ENCODE measurements at regions not wholly inside any gene's neighbourhood (a gene's known extent, or its start where the extent isn't known, plus 50 kb on each side); places are given as distances from the start of the nearest gene placed in this dataset.
"Not testable (repeated sequence)": the region's sequence is repeated elsewhere in the genome, so short reads cannot be mapped to it uniquely, and the experiment has no call there.

DNA sequence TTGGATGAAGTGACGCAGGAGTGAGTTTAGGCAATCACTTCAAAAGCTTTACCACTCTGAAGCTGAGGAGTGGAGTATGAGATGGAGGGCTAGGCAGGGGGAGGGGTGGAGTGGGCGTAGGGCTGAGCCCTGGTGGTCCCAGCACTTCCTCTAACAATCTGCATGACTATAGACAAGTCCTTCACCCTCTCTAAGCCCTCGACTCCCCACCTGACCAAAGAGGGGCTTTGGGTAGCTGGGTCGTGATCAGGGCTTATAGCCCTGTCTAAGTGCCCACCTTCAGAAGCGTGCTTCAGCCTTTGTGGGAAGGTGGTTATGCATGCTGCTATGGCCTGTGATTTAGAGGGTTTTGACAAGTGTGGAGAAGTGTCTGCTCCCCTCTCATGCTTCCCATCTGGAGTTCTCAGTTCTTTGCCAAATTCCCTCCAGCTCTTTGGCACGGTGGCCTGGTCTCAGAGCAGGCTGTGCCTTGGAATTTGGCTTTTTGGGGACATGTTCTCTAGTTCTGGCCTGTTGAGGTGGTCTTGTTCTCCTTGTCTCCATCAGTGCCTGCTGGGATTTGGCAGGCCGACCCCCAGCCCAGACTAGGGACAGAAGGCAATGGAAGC lies 53.0 kb downstream of the ACTBL2 start:
- DNase-seq (ENCODE audit: low read depth in 4 of 4, low spot score in 3 of 4) = no peak

DNA sequence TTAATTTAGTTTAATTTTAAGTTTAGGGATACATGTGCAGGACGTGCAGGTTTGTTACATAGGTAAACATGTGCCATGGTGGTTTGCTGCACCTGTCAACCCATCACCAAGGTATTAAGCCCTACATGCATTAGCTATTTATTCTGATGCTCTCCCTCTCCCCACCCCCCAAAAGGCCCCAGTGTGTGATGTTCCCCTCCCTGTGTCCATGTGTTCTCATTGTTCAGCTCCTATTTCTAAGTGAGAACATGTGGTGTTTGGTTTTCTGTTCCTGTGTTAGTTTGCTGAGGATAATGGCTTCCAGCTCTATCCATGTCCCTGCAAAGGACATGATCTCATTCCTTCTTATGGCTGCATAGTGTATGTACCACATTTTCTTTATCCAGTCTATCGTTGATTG lies 53.6 kb downstream of the ACTBL2 start:
- not testable (repeated sequence) for DNase-seq (ENCODE audit: low read depth in 4 of 4, low spot score in 3 of 4)

- DNase-seq (ENCODE audit: low read depth in 4 of 4, low spot score in 3 of 4) = no peak
These were observed 59.6 kb downstream of the ACTBL2 start for GRCh38 chr5:57422993-57423392.

DNA sequence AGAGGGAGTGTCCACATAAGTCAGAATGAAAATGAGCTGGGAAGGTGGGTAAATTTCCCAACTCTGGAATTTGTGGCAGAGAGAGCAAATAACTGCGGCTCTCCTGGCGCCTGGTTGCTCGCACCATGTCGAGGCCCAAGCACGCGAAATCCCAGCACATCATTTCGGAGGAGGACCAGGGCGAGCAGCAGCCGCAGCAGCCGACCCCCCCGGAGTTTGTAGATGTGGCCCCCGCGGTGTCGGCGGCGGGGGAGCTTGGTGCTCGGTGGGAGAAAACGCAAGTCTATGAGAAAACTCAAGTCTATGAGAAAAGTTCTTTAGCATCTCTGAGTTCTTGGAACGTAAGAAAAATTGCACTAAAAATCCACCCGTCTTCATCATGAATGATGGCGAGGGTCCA lies 60.3 kb downstream of the ACTBL2 start:
- DNase-seq (ENCODE audit: low read depth in 4 of 4, low spot score in 3 of 4) = no peak

- no peak for DNase-seq (ENCODE audit: low read depth in 4 of 4, low spot score in 3 of 4)
These were observed 61.8 kb downstream of the ACTBL2 start for GRCh38 chr5:57420801-57421200.

DNA sequence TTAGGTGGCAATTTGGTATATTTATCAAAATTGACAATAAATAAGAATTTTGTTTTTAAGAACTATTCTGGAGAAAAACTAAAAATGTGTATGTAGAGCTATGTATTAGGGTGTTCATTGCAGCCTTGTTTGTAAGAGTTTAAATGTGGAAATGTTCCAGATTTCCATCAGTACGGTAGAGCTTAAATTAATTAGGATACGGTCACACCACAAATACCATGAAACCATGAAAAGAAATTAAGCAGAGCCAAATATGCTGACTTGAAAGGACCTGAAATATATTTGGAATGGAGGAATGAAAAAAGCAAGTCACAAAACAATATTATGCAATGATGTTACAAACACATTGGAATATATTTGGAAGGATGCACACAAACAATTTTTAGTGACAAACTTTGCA lies 64.6 kb downstream of the ACTBL2 start:
- no peak for DNase-seq (ENCODE audit: low read depth in 4 of 4, low spot score in 3 of 4)

GRCh38 chr5:57417320-57417719 lies 65.3 kb downstream of the ACTBL2 start:
- DNase-seq (ENCODE audit: low read depth in 4 of 4, low spot score in 3 of 4) = no peak

- DNase-seq (ENCODE audit: low read depth in 4 of 4, low spot score in 3 of 4) = peak in 2 of 4 donors; percentile 25 to 29
These were observed 66.2 kb downstream of the ACTBL2 start for GRCh38 chr5:57416278-57416994.

DNA sequence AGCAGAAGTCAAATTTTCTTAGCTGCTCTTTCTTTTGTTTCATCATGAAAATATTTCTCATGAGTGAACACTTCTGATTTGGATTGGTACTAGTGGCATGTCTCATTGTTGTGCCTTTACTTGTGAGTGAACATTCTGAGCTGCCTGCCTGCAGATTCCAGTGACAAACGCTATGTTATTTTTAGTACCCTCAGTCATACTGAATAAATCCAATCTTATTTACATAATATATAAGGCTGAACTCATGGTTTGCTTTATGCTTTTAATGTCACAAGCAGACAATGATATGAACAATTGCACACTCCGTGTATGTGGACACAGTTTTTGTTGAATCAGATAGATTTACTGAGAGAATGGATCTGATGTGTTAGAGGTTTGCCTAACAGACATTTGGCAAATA lies 67.8 kb downstream of the ACTBL2 start:
- DNase-seq (ENCODE audit: low read depth in 4 of 4, low spot score in 3 of 4) = no peak

DNA sequence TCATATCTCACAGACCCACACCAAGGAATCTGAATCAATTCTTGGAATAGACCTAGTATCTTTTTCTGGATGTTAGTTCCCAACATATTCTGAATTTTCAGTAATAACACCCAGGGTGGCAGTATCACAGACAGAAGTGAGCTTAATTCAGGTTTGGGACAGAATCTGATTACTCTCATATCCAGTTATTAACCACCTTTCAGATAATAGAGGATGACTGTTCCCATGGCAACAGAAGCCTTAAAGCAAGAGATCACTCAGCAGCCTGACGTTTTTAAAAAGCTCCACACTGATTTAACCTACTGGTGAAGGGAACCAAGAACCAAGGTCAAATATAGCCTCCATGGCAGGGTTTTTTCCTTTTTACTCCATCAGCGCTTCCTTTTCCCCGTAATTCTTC lies 68.4 kb downstream of the ACTBL2 start:
- DNase-seq (ENCODE audit: low read depth in 4 of 4, low spot score in 3 of 4) = no peak

- DNase-seq (ENCODE audit: low read depth in 4 of 4, low spot score in 3 of 4) = no peak
These were observed 69.5 kb downstream of the ACTBL2 start for GRCh38 chr5:57413145-57413544.

DNA sequence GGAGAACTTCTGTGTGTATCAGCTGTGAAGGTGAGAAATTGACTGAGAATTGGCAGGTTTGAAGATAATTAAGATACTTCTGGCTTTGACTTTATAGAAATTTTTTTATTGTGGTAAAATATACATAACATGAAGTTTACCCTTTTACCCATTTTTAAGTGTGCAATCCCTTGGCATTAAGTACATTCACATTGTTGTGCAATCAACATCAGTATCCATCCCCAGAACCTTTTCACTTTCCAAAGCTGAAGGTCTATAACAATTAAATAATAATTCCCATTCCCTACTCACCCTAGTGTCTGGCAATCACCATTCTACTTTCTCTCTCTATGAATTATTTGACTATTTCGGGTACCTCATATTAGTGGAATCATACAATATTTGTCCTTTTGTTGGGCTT lies 69.9 kb downstream of the ACTBL2 start:
- DNase-seq (ENCODE audit: low read depth in 4 of 4, low spot score in 3 of 4) = no peak

DNA sequence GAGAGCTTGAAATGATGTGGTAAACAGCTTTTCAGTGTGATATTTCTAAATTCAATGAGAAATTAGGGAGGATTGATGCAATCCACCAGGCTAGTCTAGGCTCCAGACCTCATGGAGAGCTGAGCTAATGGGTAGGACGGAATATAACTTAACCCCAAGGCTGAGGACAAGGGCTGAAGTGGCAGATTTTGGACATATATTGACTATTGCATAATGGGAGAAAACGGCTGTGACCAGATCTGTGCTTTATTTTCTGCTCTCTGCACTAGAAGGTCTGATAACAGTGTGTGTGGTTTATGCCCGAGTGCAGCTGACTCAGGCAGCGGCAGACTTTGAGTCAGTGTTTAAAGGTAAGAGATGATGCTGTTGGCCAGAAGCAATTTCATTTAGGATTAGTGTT lies 70.6 kb downstream of the ACTBL2 start:
- DNase-seq (ENCODE audit: low read depth in 4 of 4, low spot score in 3 of 4) = no peak

DNA sequence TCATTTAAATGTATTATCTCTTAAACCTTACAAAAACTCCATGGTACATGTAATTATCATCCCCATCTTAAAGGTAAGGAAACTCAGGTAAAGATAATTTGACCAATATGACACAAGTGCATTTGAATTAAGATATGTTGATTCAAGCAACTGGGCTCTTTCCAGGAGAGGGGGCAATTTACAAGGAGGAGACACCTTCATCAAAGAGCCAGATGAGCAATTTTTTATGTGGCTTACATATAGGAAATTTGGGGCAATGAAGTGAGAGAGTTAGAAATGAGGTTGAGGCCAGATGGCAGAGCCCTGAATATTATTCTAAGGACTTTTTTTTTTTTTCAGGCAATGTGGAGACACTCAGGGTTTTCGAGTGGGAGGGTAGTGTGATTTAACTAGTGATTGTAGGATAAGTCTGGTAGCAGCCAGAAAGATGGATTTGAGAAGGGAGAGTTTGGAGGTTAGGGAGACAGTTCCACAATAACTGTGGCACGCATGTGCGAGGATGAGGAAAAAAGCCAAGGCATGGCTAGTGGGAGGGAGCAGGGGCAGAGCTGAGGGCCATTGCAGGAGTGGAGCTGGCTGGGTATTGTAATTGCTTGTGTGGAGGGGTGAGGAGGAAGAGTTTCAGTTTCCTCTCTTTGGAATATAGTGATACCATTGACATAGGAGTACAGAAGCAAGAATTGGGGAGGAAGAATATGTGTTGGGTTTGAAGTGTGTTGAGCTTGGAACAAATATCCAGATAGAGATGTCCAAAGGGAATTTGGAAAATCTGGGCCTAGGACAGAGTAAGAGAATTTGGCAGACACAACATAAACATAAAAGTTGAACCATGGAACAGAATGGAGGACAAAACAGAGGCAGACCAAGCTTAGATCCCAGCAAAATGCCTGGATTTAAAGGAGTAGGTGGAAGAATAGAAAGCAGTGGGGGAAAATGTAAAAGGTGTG lies 72.0 kb downstream of the ACTBL2 start:
- DNase-seq (ENCODE audit: low read depth in 4 of 4, low spot score in 3 of 4) = no peak

GRCh38 chr5:57408714-57409113 lies 73.9 kb downstream of the ACTBL2 start:
- no peak for DNase-seq (ENCODE audit: low read depth in 4 of 4, low spot score in 3 of 4)

DNA sequence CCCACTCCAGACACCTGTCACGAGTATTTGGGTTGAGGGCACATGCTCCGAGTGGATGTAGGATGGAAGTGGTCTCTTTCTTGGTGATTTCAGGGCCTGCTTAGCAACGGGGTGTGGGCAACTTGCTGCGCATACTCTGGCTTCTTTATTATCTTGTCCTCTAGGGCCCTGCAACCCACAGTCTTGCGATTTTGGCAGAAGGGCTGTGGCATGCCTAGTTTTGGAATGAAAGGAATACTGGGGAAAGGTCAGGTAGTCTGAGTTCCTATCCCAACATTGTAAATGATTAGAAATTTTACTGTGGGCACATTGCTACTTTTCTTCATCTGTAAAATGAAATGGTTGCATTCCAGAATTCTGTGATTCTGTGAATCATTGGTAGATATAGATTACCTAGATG lies 74.3 kb downstream of the ACTBL2 start:
- DNase-seq (ENCODE audit: low read depth in 4 of 4, low spot score in 3 of 4) = no peak

DNA sequence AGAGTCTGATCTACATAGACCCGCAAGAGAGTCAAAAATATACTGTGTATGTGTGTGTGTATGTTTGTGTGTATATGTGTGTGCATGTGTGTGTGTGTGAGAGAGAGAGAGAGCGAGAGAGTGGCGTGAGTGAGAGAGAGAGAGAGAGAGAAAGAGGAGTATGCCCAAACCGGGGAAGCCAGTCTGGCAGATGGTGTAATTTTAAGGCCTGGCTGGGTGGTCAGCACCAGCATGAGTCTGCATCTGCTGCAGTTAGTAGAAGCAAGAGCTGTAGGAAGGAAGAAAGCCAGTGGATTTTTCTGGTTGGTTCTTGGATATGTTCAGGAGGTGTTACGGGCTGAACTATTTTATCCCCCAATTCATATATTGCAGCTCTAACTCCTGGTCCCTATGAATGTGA lies 75.2 kb downstream of the ACTBL2 start:
- DNase-seq (ENCODE audit: low read depth in 4 of 4, low spot score in 3 of 4) = no peak

DNA sequence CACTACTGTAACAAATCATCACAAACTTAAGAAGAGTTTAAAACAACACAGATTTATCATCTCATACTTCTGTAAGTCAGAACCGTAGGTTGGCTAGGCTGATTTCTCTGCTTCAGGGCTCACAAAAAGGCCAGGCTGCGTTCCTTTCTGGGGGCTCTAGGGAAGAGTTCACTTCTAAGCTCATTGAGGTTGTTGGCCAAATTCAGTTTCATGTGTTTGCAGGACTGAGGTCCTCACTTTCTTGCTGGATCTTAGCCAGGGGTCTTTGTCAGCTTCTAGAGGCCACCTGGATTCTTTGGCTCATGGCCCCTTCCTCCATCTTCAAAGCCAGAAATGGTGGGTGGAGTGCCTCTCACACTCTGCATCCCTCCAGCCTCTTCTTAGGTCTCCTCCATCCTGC lies 76.0 kb downstream of the ACTBL2 start:
- no peak for DNase-seq (ENCODE audit: low read depth in 4 of 4, low spot score in 3 of 4)

GRCh38 chr5:57405984-57406383 lies 76.6 kb downstream of the ACTBL2 start:
- no peak for DNase-seq (ENCODE audit: low read depth in 4 of 4, low spot score in 3 of 4)

DNA sequence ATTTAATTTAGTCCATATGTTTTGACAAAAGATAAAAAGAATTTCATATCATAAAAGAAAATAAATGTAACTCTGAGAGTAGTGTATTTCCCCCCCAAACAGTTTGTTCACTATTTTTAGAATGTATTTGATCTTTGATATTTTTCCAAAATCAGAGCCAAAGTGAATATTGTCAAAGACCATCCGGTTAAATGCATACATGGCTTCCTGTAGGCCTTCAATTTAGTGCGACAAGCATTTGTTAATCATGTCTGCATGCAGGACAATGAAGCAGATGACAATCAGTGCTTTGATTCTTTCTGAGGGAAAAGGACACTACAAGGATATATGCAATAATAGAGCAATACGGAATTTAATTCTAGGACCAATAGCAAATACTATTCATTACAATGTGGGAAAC lies 79.8 kb downstream of the ACTBL2 start:
- DNase-seq (ENCODE audit: low read depth in 4 of 4, low spot score in 3 of 4) = no peak

GRCh38 chr5:57402348-57402747 lies 80.3 kb downstream of the ACTBL2 start:
- no peak for DNase-seq (ENCODE audit: low read depth in 4 of 4, low spot score in 3 of 4)
